Spleen (tissue), 7 donors: ENCODE measurements at regions not wholly inside any gene's neighbourhood (a gene's known extent, or its start where the extent isn't known, plus 50 kb on each side); places are given as distances from the start of the nearest gene placed in this dataset.

Experiments
- POLR2A ChIP-seq, 3 donors: fragments of 450-650 bp; IDR thresholded peaks; one replicate each; pipeline ENCODE4 v1.5.1; 2017; ENCODE audit warnings: antibody characterized with exemption in 3 of 3, mild to moderate bottlenecking in 1 of 3
- TF ChIP-seq, protein P1 (sequence below), 11 experiments: fragments of 200-600 bp in 7 of 11; fragments of 450-650 bp in 4 of 11; sonication (generic) in 4 of 11; IDR thresholded peaks in 8 of 11; conservative IDR thresholded peaks in 3 of 11; 1 replicate in 7 of 11; 2 replicates in 4 of 11; pipeline versions ENCODE4 v1.4.0 to v1.8.0; 2016 to 2021; ENCODE audit warnings: antibody characterized with exemption in 11 of 11, inconsistent platforms in 4 of 11, mild to moderate bottlenecking in 1 of 11
- donor health status: DM: no; HTN: no; CAD: no; lungs with moderate emphysema.
- donor health status: DM: no; HTN: no; CAD: no.
- donor health status: DM: no; HTN: no; CAD: no.

DNA sequence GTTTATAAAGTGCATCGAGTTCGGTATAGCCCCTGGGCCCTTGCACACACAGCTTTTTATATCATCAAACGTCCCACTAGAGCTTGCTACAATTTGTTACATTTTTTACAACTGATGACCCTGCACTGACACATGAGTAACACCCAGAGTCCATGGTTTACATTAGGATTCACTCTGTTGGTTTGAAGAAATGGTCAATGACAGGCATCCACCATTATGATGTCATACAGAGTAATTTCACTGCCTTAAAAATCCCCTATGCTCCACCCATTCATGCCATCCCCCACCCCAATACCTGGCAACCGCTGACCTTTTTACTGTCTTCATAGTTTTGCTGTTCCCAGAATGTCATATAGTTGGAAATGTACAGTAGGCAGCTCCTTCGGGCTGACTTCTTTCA, 130.2 kb downstream of the MED10 start:
- TF ChIP-seq, protein P1, sequence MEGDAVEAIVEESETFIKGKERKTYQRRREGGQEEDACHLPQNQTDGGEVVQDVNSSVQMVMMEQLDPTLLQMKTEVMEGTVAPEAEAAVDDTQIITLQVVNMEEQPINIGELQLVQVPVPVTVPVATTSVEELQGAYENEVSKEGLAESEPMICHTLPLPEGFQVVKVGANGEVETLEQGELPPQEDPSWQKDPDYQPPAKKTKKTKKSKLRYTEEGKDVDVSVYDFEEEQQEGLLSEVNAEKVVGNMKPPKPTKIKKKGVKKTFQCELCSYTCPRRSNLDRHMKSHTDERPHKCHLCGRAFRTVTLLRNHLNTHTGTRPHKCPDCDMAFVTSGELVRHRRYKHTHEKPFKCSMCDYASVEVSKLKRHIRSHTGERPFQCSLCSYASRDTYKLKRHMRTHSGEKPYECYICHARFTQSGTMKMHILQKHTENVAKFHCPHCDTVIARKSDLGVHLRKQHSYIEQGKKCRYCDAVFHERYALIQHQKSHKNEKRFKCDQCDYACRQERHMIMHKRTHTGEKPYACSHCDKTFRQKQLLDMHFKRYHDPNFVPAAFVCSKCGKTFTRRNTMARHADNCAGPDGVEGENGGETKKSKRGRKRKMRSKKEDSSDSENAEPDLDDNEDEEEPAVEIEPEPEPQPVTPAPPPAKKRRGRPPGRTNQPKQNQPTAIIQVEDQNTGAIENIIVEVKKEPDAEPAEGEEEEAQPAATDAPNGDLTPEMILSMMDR (IDR thresholded peaks at IDR 0.05 in 8 of 11, conservative IDR thresholded peaks at IDR 0.05 in 3 of 11): no peak
- no peak for TF ChIP-seq POLR2A (IDR thresholded peaks at IDR 0.05)
